Ishikawa (cell line): ENCODE measurements at regions not wholly inside any gene's neighbourhood (a gene's known extent, or its start where the extent isn't known, plus 50 kb on each side); places are given as distances from the start of the nearest gene placed in this dataset.

Experiments used
- CEBPB ChIP-seq: IDR thresholded peaks from 2 replicates; pipeline ENCODE4 v1.6.1; 2012
- CREB1 ChIP-seq: IDR thresholded peaks from 2 replicates; pipeline ENCODE4 v1.6.1; 2012; ENCODE audit warnings: low read depth
- EGR1 ChIP-seq: IDR thresholded peaks from 2 replicates; pipeline ENCODE4 v1.6.1; 2012
- EP300 ChIP-seq: IDR thresholded peaks from 2 replicates; pipeline ENCODE4 v1.6.1; 2012; ENCODE audit warnings: borderline replicate concordance
- FOXM1 ChIP-seq: IDR thresholded peaks from 2 replicates; pipeline ENCODE4 v1.6.1; 2012; ENCODE audit warnings: low read depth, borderline replicate concordance
- MAX ChIP-seq: IDR thresholded peaks from 2 replicates; pipeline ENCODE4 v1.6.1; 2012
- NFIC ChIP-seq: IDR thresholded peaks from 2 replicates; pipeline ENCODE4 v1.6.1; 2012
- RAD21 ChIP-seq: IDR thresholded peaks from 2 replicates; pipeline ENCODE4 v1.6.1; 2012; ENCODE audit warnings: low read depth
- REST ChIP-seq: IDR thresholded peaks from 2 replicates; pipeline ENCODE4 v1.6.1; 2012; ENCODE audit warnings: low read depth, mild to moderate bottlenecking
- TAF1 ChIP-seq: IDR thresholded peaks from 2 replicates; pipeline ENCODE4 v1.6.1; 2012; ENCODE audit warnings: low read depth, mild to moderate bottlenecking
- TCF12 ChIP-seq: IDR thresholded peaks from 2 replicates; pipeline ENCODE4 v1.6.1; 2012; ENCODE audit warnings: low read depth
- TEAD4 ChIP-seq: IDR thresholded peaks from 2 replicates; pipeline ENCODE4 v1.6.1; 2012
- USF1 ChIP-seq: IDR thresholded peaks from 2 replicates; pipeline ENCODE4 v1.6.1; 2012
- YY1 ChIP-seq: IDR thresholded peaks from 2 replicates; pipeline ENCODE4 v1.6.1; 2012; ENCODE audit warnings: low read depth
- ZBTB7A ChIP-seq: IDR thresholded peaks from 2 replicates; pipeline ENCODE4 v1.6.1; 2012; ENCODE audit warnings: low read depth

- TF ChIP-seq EGR1 (no peak), REST (no peak), CEBPB (no peak), CREB1 (no peak)
These were observed 168.3 kb downstream of the TRIML1 start for GRCh38 chr4:188307591-188307990.

GRCh38 chr4:188308142-188308541 is 168.9 kb downstream of the TRIML1 start:
- no peak for TF ChIP-seq YY1
- no peak for TF ChIP-seq CREB1
- no peak for TF ChIP-seq TEAD4
- no peak for TF ChIP-seq USF1
- TF ChIP-seq NFIC = no peak
- no peak for TF ChIP-seq FOXM1
- no peak for TF ChIP-seq TCF12
- no peak for TF ChIP-seq TAF1
- TF ChIP-seq RAD21 = no peak
- no peak for TF ChIP-seq EP300
- TF ChIP-seq MAX = no peak
- no peak for TF ChIP-seq CEBPB
- TF ChIP-seq REST = no peak
- no peak for TF ChIP-seq ZBTB7A
- TF ChIP-seq EGR1 = no peak

- TF ChIP-seq TEAD4 (no peak), REST (no peak), MAX (no peak), EP300 (no peak), YY1 (no peak), EGR1 (no peak), RAD21 (no peak), ZBTB7A (no peak), TAF1 (no peak), FOXM1 (no peak), NFIC (no peak), CEBPB (no peak), CREB1 (no peak)
These were observed 177.2 kb downstream of the TRIML1 start for GRCh38 chr4:188316391-188316790.

- TF ChIP-seq MAX (no peak), EGR1 (no peak), FOXM1 (no peak), YY1 (no peak), ZBTB7A (no peak), NFIC (no peak), CREB1 (no peak), EP300 (no peak), USF1 (no peak), TAF1 (no peak)
These were observed 189.7 kb downstream of the TRIML1 start for GRCh38 chr4:188328966-188329365.

GRCh38 chr4:188329521-188329920 is 190.3 kb downstream of the TRIML1 start:
- TF ChIP-seq REST (no peak), CEBPB (no peak), ZBTB7A (no peak), USF1 (no peak), NFIC (no peak), TEAD4 (no peak)
